ENCODE measurements at regions not wholly inside any gene's neighbourhood (a gene's known extent, or its start where the extent isn't known, plus 50 kb on each side); places are given as distances from the start of the nearest gene placed in this dataset.

DNA sequence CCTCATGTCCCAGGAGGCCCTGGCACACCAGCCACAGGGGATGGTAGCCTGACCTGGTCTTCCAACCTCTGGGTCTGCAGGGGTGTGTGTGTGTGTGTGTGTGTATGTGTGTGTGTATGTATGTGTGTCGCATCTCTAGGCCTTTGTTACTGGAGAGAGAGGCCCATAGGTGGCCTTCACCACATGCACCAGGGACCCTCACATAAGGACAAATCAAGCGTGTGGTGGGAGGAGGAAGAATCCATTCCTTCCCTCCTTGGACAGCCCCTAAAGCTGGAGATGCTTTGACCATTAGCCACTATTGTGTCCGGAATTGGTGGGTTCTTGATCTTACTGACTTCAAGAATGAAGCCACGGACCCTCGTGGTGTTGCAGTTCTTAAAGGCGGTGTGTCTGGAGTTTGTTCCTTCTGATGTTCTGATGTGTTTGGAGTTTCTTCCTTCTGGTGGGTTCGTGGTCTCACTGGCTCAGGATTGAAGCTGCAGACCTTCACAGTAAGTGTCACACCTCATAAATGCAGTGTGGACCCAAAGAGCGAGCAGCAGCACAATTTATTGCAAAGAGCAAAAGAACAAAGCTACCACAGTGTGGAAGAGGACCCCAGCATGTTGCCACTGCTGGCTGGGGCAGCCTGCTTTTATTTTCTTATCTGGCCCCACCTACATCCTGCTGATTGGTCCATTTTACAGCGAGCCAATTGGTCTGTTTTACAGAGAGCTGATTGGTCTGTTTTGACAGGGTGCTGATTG, 104.1 kb downstream of the DDX1 start:
- Histone ChIP-seq H3K14ac (ENCODE audit: insufficient read length) (no peak overlapping the region), H3K23ac (ENCODE audit: insufficient read length) (no peak overlapping the region), H3K4me2 (ENCODE audit: insufficient read depth in 1 of 2, low read depth in 2 of 2, low read length in 2 of 2) (no peak overlapping the region), H2BK5ac (ENCODE audit: low read depth, low read length) (no peak overlapping the region), H2BK15ac (ENCODE audit: low read length) (no peak overlapping the region), H2AFZ (ENCODE audit: low read length) (no peak overlapping the region), H3K27ac (ENCODE audit: low read depth, low read length) (no peak overlapping the region), H3K79me2 (ENCODE audit: control insufficient read depth in 1 of 2, insufficient read depth in 2 of 2, low read length in 2 of 2) (no peaks in the 10 kb centered on the region), H3K4ac (replicated peaks; ENCODE audit: insufficient read length, low read depth, low read length) (no peak overlapping the region), H3K36me3 (ENCODE audit: control insufficient read depth in 2 of 4, insufficient read depth in 4 of 4, low read length in 3 of 4) (no peaks in the 10 kb centered on the region), H3K9ac (replicated peaks in 1 of 4; ENCODE audit: extremely low read depth in 1 of 4, low read depth in 3 of 4, low read length in 3 of 4) (no peak overlapping the region), H3K56ac (replicated peaks; ENCODE audit: insufficient read length, low read depth, low read length) (no peak overlapping the region), H3K27me3 (replicated peaks in 1 of 4; ENCODE audit: control insufficient read depth in 3 of 4, extremely low read depth in 1 of 4, insufficient read depth in 3 of 4, low read length in 3 of 4) (no peaks in the 10 kb centered on the region), H3K79me1 (ENCODE audit: low read depth, low read length) (no peaks in the 10 kb centered on the region), H2AK5ac (ENCODE audit: low read depth, low read length) (no peak overlapping the region), H4K20me1 (replicated peaks in 1 of 2; ENCODE audit: control insufficient read depth in 1 of 2, insufficient read depth in 2 of 2, low read length in 2 of 2) (no peaks in the 10 kb centered on the region), H3K4me1 (replicated peaks in 1 of 4; ENCODE audit: control insufficient read depth in 3 of 4, insufficient read depth in 4 of 4, low read length in 3 of 4) (no peaks in the 10 kb centered on the region; a peak in 1 of 7 replicates), H4K8ac (ENCODE audit: extremely low read depth, insufficient read depth, low read length) (no peak overlapping the region), H3K9me3 (ENCODE audit: insufficient read depth in 2 of 2, low read depth in 1 of 2, low read length in 1 of 2) (no peaks in the 10 kb centered on the region), H2BK12ac (ENCODE audit: low read depth, low read length) (no peak overlapping the region), H3K4me3 (ENCODE audit: extremely low read depth in 1 of 4, insufficient read depth in 2 of 4, low read depth in 3 of 4, low read length in 4 of 4) (no peak overlapping the region), H3K18ac (ENCODE audit: extremely low read depth, low read length) (no peak overlapping the region), H2BK120ac (replicated peaks; ENCODE audit: low read depth, low read length) (no peak overlapping the region), H3K23me2 (ENCODE audit: low read depth, low read length) (no peaks in the 10 kb centered on the region; the same call in 1 of the 2 replicates), H2BK20ac (ENCODE audit: low read length) (no peak overlapping the region), H4K91ac (replicated peaks; ENCODE audit: insufficient read length, low read length) (no peak overlapping the region), H4K5ac (ENCODE audit: insufficient read length, low read depth, low read length) (no peak overlapping the region)
- DNase-seq (ENCODE audit: low read depth in 1 of 2, low spot score in 2 of 2): no peak
- CTCF ChIA-PET (ENCODE audit: partially characterized antibody): interaction anchor here (0.7 to 3.0 kb wide), 2 partner anchors 10 to 28 kb away, joined by 4 to 17 read pairs; no protein-coding TSS in a partner anchor
- 73% methylated on average over 9 of the region's 9 CpGs; no CpG with 5 or more reads in 1 of the 2 experiments for WGBS, 2 experiments (ENCODE audit: extremely low coverage in 1 of 2, insufficient coverage in 1 of 2, insufficient read length in 1 of 2, insufficient replicate concordance in 2 of 2, low coverage in 1 of 2, low lambda C conversion rate in 2 of 2, missing lambda C conversion rate in 1 of 2)
- POLR2A ChIA-PET (ENCODE audit: partially characterized antibody): interaction anchor here (1.3 kb wide), 1 partner anchor 30 kb away, joined by 3 read pairs; no protein-coding TSS in a partner anchor
- FAIRE-seq: no peak
- TF ChIP-seq KDM5A (IDR thresholded peaks at IDR 0.05; ENCODE audit: low read length) (no peak), RAD21 (IDR thresholded peaks at IDR 0.05 in 1 of 2, conservative IDR thresholded peaks at IDR 0.05 in 1 of 2; ENCODE audit: low read depth in 2 of 2, low read length in 2 of 2) (no peak), SIRT6 (IDR thresholded peaks at IDR 0.05; ENCODE audit: low read length) (no peak)
